Activated naive CD8-positive, alpha-beta T cell treated with anti-CD3 and anti-CD28 coated beads, Interleukin-2, amount 10 ng/mL, durations not matched to agents 7 days and 5 days (primary cell): ENCODE measurements at regions not wholly inside any gene's neighbourhood (a gene's known extent, or its start where the extent isn't known, plus 50 kb on each side); places are given as distances from the start of the nearest gene placed in this dataset.

ENCODE experiments used
- ATAC-seq: fragments of 150-1000 bp; cut with Tn5 transposase; one replicate; pipeline ENCODE4 v1.10.0; 2021; ENCODE audit warnings: low read depth, moderate library complexity
- POLR2A ChIA-PET: fragments of 350-600 bp; sonication (Branson Sonifier 250); formaldehyde crosslinking; loops from one replicate; lab custom pipeline; 2021; ENCODE audit warnings: antibody characterized with exemption; lab: Charles Lee
- DNase-seq: peaks from one replicate; pipeline ENCODE4 v3.0.0; 2021
- H3K27ac Mint-ChIP-seq: one replicate; pipeline ENCODE4 v1.8.0; 2022; ENCODE audit warnings: mild to moderate bottlenecking, mixed read lengths
- H3K27me3 Mint-ChIP-seq: one replicate; pipeline ENCODE4 v1.8.0; 2022; ENCODE audit warnings: mild to moderate bottlenecking, moderate library complexity, mixed read lengths
- H3K36me3 Mint-ChIP-seq: one replicate; pipeline ENCODE4 v1.8.0; 2021; ENCODE audit warnings: mild to moderate bottlenecking, mixed read lengths
- H3K4me1 Mint-ChIP-seq: one replicate; pipeline ENCODE4 v1.8.0; 2021; ENCODE audit warnings: mixed read lengths
- H3K4me3 Mint-ChIP-seq: one replicate; pipeline ENCODE4 v1.8.0; 2022; ENCODE audit warnings: mild to moderate bottlenecking, moderate library complexity, mixed read lengths
- H3K9me3 Mint-ChIP-seq: one replicate; pipeline ENCODE4 v1.8.0; 2021; ENCODE audit warnings: mixed read lengths

DNA sequence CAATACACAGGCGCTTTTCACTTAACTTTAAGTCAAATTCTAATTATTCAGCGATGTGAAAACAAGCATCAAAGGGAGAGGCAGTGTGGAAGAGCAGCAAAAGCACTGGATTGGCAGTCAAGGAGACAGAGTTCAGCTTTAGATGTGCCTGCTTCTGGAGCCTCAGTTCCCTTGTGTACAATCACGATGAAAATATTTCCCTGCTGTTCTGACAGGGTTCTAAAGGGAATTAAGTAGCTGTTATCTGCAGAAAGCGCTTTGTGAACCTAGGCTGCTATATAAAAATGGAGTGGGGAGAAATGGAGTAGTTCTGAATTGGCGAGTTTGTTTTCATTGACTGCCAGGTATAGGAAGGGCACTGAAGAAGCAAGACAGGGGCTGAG, 237.8 kb upstream of the SP8 start:
- no peaks in the 10 kb centered on the region for H3K27me3 Mint-ChIP-seq
- no peak overlapping the region for H3K4me3 Mint-ChIP-seq
- no peaks in the 10 kb centered on the region for H3K9me3 Mint-ChIP-seq
- POLR2A ChIA-PET = no interaction called here
- H3K36me3 Mint-ChIP-seq = no peaks in the 10 kb centered on the region
- H3K4me1 Mint-ChIP-seq = no peaks in the 10 kb centered on the region
- no peak for ATAC-seq
- DNase-seq = no peak
- H3K27ac Mint-ChIP-seq = no peak overlapping the region

DNA sequence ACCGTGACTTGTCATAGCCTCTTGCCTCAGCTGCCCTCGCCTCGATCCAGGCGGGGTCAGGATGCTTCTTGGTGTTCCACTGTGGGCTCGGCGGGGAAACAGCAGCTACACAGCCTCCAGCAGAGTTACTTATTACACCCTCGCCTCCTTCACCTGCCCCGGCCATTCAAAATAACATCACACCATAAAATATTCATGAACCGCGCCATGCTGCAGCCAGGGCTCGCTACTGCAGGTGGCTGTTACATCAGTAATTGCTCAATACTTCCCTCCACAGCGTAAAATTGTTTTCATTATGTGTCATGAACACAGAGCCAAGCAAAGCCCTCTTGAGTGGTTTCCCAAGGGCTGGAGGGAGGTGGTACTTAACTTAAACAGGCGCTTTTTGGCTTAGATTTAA, 241.5 kb upstream of the SP8 start:
- no peak for ATAC-seq

DNA sequence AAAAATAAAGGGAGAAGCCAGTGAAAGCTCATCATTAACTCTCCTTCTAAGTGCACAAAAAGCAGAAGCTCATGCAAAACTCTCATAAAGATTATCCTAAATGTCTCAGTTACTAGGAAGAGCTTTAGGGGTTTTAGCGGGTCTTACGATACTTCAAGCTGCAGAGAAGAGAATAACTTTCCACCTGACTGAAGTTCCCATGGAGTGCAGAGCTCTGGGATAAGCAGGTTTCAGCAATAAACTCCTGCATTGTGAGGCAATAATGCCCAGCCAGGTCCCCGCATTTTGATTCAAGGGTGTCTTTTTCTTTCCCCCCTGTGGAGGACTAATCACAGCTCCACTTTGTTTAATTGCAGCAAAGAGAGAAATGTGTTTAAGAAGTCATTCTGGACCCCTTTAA, 241.9 kb upstream of the SP8 start:
- DNase-seq = no peak
- no peaks in the 10 kb centered on the region for H3K36me3 Mint-ChIP-seq
- no peak overlapping the region for H3K27ac Mint-ChIP-seq
- no peaks in the 10 kb centered on the region for H3K9me3 Mint-ChIP-seq
- no peaks in the 10 kb centered on the region for H3K4me1 Mint-ChIP-seq
- POLR2A ChIA-PET = no interaction called here
- H3K4me3 Mint-ChIP-seq = no peak overlapping the region
- no peak for ATAC-seq
- H3K27me3 Mint-ChIP-seq = no peaks in the 10 kb centered on the region

More for the DNA sequence above, 241.5 kb upstream of the SP8 start:
- Mint-ChIP-seq H3K27me3 (no peaks in the 10 kb centered on the region), H3K4me1 (no peaks in the 10 kb centered on the region), H3K27ac (no peak overlapping the region), H3K4me3 (no peak overlapping the region), H3K36me3 (no peaks in the 10 kb centered on the region), H3K9me3 (no peaks in the 10 kb centered on the region)
- DNase-seq = no peak
- POLR2A ChIA-PET = no interaction called here

DNA sequence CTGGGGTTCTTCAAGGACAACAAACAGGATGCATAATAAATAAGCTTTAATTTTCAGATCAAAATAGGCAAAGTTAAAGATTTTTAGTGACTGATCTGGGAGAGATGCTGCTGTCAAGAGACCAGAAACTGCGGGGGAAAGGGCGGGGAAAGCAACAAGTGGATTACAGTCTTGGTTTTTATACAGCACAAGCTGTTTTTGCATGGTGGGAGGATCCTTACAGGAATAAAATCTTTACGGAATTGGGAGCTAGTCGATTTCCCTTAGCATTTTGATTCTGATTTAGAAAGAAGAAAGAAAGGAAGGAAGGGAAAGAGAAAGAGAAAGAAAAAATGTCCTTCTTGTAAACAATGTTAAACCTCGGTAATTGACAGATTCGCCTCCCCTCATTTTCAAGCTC, 242.3 kb upstream of the SP8 start:
- Mint-ChIP-seq H3K4me3 (no peak overlapping the region), H3K9me3 (no peaks in the 10 kb centered on the region), H3K27me3 (no peaks in the 10 kb centered on the region), H3K36me3 (no peaks in the 10 kb centered on the region), H3K27ac (no peak overlapping the region), H3K4me1 (no peaks in the 10 kb centered on the region)
- POLR2A ChIA-PET = no interaction called here
- ATAC-seq = no peak
- no peak for DNase-seq

DNA sequence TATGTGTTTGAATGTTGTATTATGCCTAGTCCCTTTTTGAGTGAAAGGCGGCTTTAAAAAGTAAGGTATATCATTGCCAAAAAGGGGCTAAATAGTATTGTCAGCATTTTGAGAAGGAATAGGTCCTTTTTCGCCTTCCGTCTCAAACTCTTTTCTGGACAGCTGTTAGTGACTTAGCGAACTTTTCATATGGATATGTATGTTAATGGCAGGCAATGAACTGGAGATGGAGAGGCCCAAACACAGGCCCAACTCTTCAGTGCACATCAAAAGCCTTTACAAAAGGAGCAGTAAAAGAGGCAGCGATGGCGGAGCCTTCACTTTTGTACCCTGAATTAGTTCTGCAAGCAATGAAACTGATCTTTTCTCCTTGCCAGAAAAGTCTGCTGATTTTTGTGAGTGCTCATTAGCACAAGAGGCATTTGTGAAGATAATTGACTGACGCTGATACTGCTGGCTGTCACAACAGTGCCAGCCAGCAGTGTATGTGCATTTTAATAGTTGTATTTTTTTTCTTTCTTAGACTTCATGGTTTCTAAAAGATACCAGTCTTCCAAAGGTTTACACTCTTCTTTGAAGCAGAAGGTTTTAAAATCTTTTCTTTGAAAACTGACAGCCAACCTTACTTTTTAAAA, 243.7 kb upstream of the SP8 start:
- Mint-ChIP-seq H3K27ac (no peak overlapping the region), H3K27me3 (no peaks in the 10 kb centered on the region), H3K4me3 (no peak overlapping the region), H3K36me3 (no peaks in the 10 kb centered on the region), H3K4me1 (no peaks in the 10 kb centered on the region), H3K9me3 (no peaks in the 10 kb centered on the region)
- POLR2A ChIA-PET = no interaction called here
- ATAC-seq (no peak), DNase-seq (no peak)

DNA sequence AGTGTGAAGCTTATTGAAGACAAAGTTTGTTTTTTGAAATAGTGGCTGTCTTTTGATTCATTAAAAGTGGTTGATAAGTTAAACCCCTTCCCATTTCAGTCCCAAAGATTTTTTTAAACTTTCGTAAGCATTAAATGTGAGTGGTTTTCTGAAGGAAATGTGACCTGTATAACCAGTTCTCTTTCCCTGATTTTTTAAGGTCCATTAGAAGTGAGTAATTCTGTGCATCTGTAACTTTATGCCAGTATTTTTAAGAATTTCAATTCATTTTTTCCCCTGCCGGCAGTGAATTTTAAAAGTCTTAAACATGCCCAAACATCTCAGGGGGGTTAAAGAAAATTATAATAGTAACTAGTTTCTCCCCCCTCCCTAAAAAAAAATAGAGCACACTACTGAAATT, 254.6 kb upstream of the SP8 start:
- no peaks in the 10 kb centered on the region for H3K9me3 Mint-ChIP-seq
- H3K4me3 Mint-ChIP-seq = no peak overlapping the region
- no peaks in the 10 kb centered on the region for H3K4me1 Mint-ChIP-seq
- DNase-seq (no peak), ATAC-seq (no peak)
- H3K36me3 Mint-ChIP-seq = no peaks in the 10 kb centered on the region
- no peaks in the 10 kb centered on the region for H3K27me3 Mint-ChIP-seq
- no peak overlapping the region for H3K27ac Mint-ChIP-seq
- POLR2A ChIA-PET = no interaction called here

DNA sequence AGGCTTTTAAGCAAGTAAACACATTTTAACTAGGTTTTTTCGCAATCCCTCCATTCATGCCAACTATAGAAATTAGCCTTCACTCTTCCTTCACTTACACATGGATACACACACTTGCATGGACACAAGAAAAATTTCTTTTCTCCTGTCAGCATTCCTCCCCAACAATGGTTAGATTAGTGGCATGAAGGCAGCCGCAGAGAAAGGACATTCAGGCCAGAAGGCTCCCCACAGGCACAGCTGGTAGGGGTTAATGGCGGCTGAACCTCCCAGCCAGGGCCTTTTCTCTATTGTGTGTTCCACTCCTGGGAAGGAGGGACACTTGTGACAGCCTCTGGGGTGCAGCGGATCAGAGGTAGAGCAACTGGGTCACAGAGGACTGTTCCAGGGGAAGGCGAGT, 255.0 kb upstream of the SP8 start:
- Mint-ChIP-seq H3K36me3 (no peaks in the 10 kb centered on the region), H3K4me1 (no peaks in the 10 kb centered on the region), H3K27ac (no peak overlapping the region), H3K9me3 (no peaks in the 10 kb centered on the region), H3K4me3 (no peak overlapping the region), H3K27me3 (no peaks in the 10 kb centered on the region)
- no peak for DNase-seq
- POLR2A ChIA-PET = no interaction called here
- ATAC-seq = no peak

DNA sequence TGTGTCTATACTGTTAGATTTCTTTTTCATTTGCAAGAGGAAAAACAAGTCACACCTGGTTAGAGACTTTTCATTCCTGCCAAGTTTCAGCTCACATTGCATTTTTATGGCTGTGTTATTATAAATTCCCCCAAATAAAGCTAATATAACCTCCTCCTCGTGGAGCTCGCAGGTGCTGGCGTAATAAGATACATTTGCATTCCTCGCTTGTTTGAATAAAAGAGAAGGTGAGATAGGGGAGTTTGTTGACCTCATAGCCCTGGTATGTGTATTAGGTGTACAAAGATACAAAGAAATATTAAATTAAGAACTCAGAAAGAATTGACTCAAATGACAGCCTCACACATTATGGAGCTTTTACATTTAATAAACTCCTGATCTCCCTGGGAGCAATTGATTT, 257.7 kb upstream of the SP8 start:
- H3K27me3 Mint-ChIP-seq = no peaks in the 10 kb centered on the region
- no peak overlapping the region for H3K27ac Mint-ChIP-seq
- no peaks in the 10 kb centered on the region for H3K4me1 Mint-ChIP-seq
- H3K9me3 Mint-ChIP-seq = no peaks in the 10 kb centered on the region
- ATAC-seq (no peak), DNase-seq (no peak)
- H3K36me3 Mint-ChIP-seq = no peaks in the 10 kb centered on the region
- no peak overlapping the region for H3K4me3 Mint-ChIP-seq
- POLR2A ChIA-PET = no interaction called here

DNA sequence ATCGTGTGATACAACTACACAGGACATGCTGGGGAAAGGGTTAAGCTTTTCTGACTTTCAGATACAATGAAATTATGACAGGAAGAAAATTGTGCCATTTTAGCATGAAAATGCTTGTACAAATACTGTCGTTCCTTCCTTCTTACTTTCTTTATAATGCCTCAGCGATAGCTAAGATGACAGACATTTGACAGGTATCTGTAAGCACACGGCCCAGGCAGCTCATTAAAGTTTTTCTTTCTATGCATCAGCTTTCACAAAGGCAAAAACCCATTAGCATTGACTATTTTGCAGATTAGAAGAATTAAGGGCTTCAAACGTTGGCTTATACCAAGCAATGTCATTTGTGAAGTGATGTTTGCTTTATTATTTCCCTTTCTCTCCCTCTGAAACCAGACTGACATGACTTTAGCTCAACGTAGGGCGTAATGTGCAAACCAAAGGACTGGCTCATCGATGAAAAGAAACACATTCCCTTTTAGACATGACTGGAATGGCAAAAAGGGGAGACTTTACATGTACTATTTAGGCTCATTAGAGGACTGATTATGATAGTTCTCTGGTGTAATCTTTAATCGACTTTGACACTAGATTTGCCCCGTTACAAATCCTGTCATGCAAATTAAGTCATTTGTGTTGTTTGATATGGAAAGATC, 258.4 kb upstream of the SP8 start:
- no peaks in the 10 kb centered on the region for H3K27me3 Mint-ChIP-seq

DNA sequence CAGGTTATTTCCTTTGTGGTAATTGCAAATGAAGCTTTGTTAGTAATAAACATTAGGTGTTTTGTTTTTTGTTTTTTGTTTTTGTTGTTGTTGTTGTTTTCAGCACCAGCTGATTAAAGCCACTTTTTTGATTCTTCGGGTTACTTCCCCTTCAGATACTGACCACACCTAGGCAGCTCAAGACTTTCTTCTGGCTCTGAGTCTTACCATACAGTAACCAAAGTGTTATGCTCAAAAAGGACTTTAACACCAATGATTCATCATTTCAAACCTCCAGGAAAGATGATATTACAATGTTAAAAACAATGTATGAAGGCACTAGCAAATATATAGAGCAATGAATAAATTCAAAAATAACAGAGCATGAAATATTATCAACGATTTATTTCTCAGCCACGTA, 265.2 kb upstream of the SP8 start:
- POLR2A ChIA-PET = no interaction called here
- H3K27ac Mint-ChIP-seq = no peak overlapping the region

More for the DNA sequence above, 258.4 kb upstream of the SP8 start:
- Mint-ChIP-seq H3K27ac (no peak overlapping the region), H3K36me3 (no peaks in the 10 kb centered on the region), H3K4me3 (no peak overlapping the region), H3K9me3 (no peaks in the 10 kb centered on the region), H3K4me1 (no peaks in the 10 kb centered on the region)
- no peak for DNase-seq
- POLR2A ChIA-PET = no interaction called here
- ATAC-seq = no peak

DNA sequence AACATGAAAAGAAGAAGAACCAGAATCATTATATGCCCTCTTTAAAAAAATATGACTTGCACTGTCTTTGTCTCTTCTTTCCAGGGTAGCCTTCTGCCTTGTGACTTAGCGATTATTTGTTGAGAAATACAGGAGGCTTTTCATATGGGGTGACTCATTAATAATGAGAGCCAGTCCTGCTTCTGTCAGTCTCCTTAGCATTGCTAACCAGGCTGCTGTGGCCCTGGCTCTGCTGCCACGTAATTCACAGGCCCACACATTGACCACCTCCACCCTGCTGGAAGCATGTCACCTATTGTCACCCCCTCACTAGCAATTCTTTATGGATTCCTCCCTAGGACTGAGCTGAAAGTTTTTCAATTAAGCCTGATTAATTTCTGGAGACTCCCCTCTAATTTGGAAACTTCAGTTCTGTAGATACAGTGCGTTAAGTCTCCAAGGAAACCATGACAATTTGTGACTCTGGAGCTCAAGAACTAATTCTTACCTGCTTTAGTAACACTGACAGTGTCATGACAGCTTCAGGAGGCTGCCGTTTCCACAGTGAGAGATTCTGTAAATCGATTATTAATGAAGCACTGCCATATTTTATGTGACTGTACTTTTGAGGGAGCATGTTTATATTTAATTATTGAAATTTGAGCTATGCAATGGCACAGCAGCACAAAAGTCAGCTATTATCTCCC, 267.9 kb upstream of the SP8 start:
- no peak overlapping the region for H3K27ac Mint-ChIP-seq
- no peak overlapping the region for H3K4me3 Mint-ChIP-seq
- no peaks in the 10 kb centered on the region for H3K9me3 Mint-ChIP-seq
- H3K4me1 Mint-ChIP-seq = no peaks in the 10 kb centered on the region
- POLR2A ChIA-PET = no interaction called here
- H3K36me3 Mint-ChIP-seq = no peaks in the 10 kb centered on the region
- no peaks in the 10 kb centered on the region for H3K27me3 Mint-ChIP-seq
- no peak for DNase-seq
- no peak for ATAC-seq

More for the DNA sequence above, 265.2 kb upstream of the SP8 start:
- DNase-seq = no peak
- Mint-ChIP-seq H3K27me3 (no peaks in the 10 kb centered on the region), H3K4me1 (no peaks in the 10 kb centered on the region), H3K4me3 (no peak overlapping the region), H3K9me3 (no peaks in the 10 kb centered on the region), H3K36me3 (no peaks in the 10 kb centered on the region)
- ATAC-seq = no peak

DNA sequence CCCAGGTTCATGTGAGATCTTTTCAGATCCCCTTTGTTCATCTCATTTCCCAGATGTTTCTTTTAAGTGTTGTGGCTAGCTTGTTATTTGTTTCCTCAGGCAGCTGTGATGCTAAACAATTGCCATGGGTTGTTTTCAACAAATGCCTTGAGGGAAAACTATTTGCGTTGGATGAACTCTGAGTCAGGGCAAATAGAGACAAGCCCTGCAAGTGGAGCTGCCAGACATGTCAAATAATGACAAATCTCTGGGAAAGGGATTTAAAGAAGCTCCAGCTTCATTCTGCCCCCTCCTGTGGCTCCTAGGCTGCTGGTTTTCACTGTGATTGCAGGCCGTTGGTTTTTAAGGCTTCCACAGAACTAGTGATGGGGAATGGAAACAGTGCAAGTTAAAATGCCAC, 272.4 kb upstream of the SP8 start:
- Mint-ChIP-seq H3K27me3 (no peaks in the 10 kb centered on the region), H3K36me3 (no peaks in the 10 kb centered on the region), H3K9me3 (no peaks in the 10 kb centered on the region), H3K27ac (no peak overlapping the region), H3K4me3 (no peak overlapping the region), H3K4me1 (no peaks in the 10 kb centered on the region)
- POLR2A ChIA-PET = no interaction called here
- no peak for ATAC-seq
- DNase-seq = no peak

DNA sequence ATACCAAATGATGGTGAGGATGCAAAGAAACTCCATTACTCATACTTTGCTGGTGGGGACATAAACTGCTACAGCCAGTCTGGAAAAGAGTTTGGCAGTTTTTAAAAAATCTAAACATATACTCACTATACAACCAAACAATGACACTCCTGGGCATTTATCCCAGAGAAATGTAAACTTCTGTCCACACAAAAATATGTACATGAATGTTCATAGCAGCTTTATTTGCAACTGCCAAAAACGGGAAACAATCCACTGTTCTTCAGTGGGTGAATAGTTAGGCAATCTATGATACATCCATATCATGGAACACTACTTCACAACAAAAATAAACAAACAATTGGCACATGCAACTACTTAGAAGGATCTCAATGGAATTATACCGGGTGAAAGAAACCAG, 276.4 kb upstream of the SP8 start:
- POLR2A ChIA-PET = no interaction called here
- DNase-seq (no peak), ATAC-seq (no peak)
- Mint-ChIP-seq H3K4me1 (no peaks in the 10 kb centered on the region), H3K36me3 (no peaks in the 10 kb centered on the region), H3K4me3 (no peak overlapping the region), H3K9me3 (no peaks in the 10 kb centered on the region), H3K27ac (no peak overlapping the region), H3K27me3 (no peaks in the 10 kb centered on the region)
